GM19467 (cell line): ENCODE measurements at regions not wholly inside any gene's neighbourhood (a gene's known extent, or its start where the extent isn't known, plus 50 kb on each side); places are given as distances from the start of the nearest gene placed in this dataset.
"Not testable (repeated sequence)": the region's sequence is repeated elsewhere in the genome, so short reads cannot be mapped to it uniquely, and the experiment has no call there.

Experiments
- ATAC-seq: cut with Tn5 transposase; IDR thresholded peaks from one replicate; pipeline ENCODE4 v1.9.1; 2021; ENCODE audit warnings: mild to moderate bottlenecking, moderate library complexity; ENCODE audit not compliant: unreplicated experiment

GRCh38 chr6:115310156-115310555 lies 750.5 kb downstream of the FRK start:
- no peak for ATAC-seq

GRCh38 chr6:115302731-115303130 lies 758.0 kb downstream of the FRK start:
- ATAC-seq, result no peak

GRCh38 chr6:115287467-115287866 lies 773.2 kb downstream of the FRK start:
- ATAC-seq, result no peak

GRCh38 chr6:115276881-115277565 lies 783.7 kb downstream of the FRK start:
- no peak for ATAC-seq

GRCh38 chr6:115272311-115272710 lies 788.4 kb downstream of the FRK start:
- no peak for ATAC-seq

GRCh38 chr6:115271434-115271833 lies 789.3 kb downstream of the FRK start:
- ATAC-seq, result no peak

- ATAC-seq, result no peak
Observed at GRCh38 chr6:115270953-115271352, 789.7 kb downstream of the FRK start.

- ATAC-seq, result no peak
Observed at GRCh38 chr6:115241373-115241772, 819.3 kb downstream of the FRK start.

- ATAC-seq, result no peak
Observed at GRCh38 chr6:115221198-115221597, 839.5 kb downstream of the FRK start.

GRCh38 chr6:115220551-115221159 lies 840.0 kb downstream of the FRK start:
- no peak for ATAC-seq

GRCh38 chr6:115219645-115220044 lies 841.0 kb downstream of the FRK start:
- ATAC-seq, result no peak

- no peak for ATAC-seq
Observed at GRCh38 chr6:115216835-115217234, 843.9 kb downstream of the FRK start.

GRCh38 chr6:115214283-115214682 lies 846.4 kb downstream of the FRK start:
- no peak for ATAC-seq

- ATAC-seq, result no peak
Observed at GRCh38 chr6:115203381-115203780, 857.3 kb downstream of the FRK start.

GRCh38 chr6:115194981-115195638 lies 852.3 kb upstream of the HS3ST5 start:
- no peak for ATAC-seq

- ATAC-seq, result no peak
Observed at GRCh38 chr6:115191989-115192388, 849.2 kb upstream of the HS3ST5 start.

GRCh38 chr6:115190534-115190933 lies 847.7 kb upstream of the HS3ST5 start:
- no peak for ATAC-seq

GRCh38 chr6:115175456-115175855 lies 832.6 kb upstream of the HS3ST5 start:
- ATAC-seq, result not testable (repeated sequence)

- ATAC-seq, result not testable (repeated sequence)
Observed at GRCh38 chr6:115165912-115166311, 823.1 kb upstream of the HS3ST5 start.

- no peak for ATAC-seq
Observed at GRCh38 chr6:115159733-115160132, 816.9 kb upstream of the HS3ST5 start.

GRCh38 chr6:115137910-115138309 lies 795.1 kb upstream of the HS3ST5 start:
- no peak for ATAC-seq

GRCh38 chr6:115133790-115134189 lies 791.0 kb upstream of the HS3ST5 start:
- ATAC-seq, result no peak
